Keratinocyte (primary cell): ENCODE measurements at regions not wholly inside any gene's neighbourhood (a gene's known extent, or its start where the extent isn't known, plus 50 kb on each side); places are given as distances from the start of the nearest gene placed in this dataset.

Experiments used
- CTCF ChIP-seq, 3 experiments: IDR thresholded peaks in 1 of 3; conservative IDR thresholded peaks in 1 of 3; optimal IDR thresholded peaks in 1 of 3; 2 replicates in 2 of 3; 3 replicates in 1 of 3; pipeline versions ENCODE3 to v1.5.1; 2011; ENCODE audit warnings: low read length in 3 of 3, mild to moderate bottlenecking in 3 of 3, moderate library complexity in 2 of 3, control low read depth in 1 of 3, inconsistent platforms in 1 of 3; ENCODE audit not compliant: insufficient read depth in 2 of 3; ENCODE audit errors: extremely low read depth in 1 of 3
- EZH2 ChIP-seq: IDR thresholded peaks from one replicate; pipeline ENCODE4 v1.6.1; 2012; ENCODE audit warnings: inconsistent platforms, mild to moderate bottlenecking, low read length, moderate library complexity

- TF ChIP-seq CTCF (optimal IDR thresholded peaks at IDR 0.05 in 1 of 3, IDR thresholded peaks at IDR 0.05 in 1 of 3, conservative IDR thresholded peaks at IDR 0.05 in 1 of 3; ENCODE audit: extremely low read depth in 1 of 3, insufficient read depth in 2 of 3, low read length in 3 of 3), result no peak
- no peak for TF ChIP-seq EZH2
Observed at GRCh38 chr9:17870722-17871121, 291.9 kb downstream of the SH3GL2 start.
